Activated CD4-positive, alpha-beta T cell treated with anti-CD3 and anti-CD28 coated beads, Interleukin-2, amount 10 ng/mL, durations not matched to agents 7 days and 5 days (primary cell): ENCODE measurements at regions not wholly inside any gene's neighbourhood (a gene's known extent, or its start where the extent isn't known, plus 50 kb on each side); places are given as distances from the start of the nearest gene placed in this dataset.

ENCODE experiments used
- CTCF ChIA-PET: fragments of 350-600 bp; sonication (Branson Sonifier 250); formaldehyde crosslinking; loops from one replicate; lab custom pipeline; 2021; ENCODE audit warnings: antibody characterized with exemption; lab: Charles Lee
- POLR2A ChIA-PET: fragments of 350-600 bp; sonication (Branson Sonifier 250); formaldehyde crosslinking; loops from one replicate; lab custom pipeline; 2021; ENCODE audit warnings: antibody characterized with exemption; lab: Charles Lee
- DNase-seq: peaks from one replicate; pipeline ENCODE4 v3.0.0-alpha.2; 2020
- H3K27ac Mint-ChIP-seq: one replicate; pipeline ENCODE4 v1.8.0; 2021; ENCODE audit warnings: mild to moderate bottlenecking, moderate library complexity, mixed read lengths
- H3K27me3 Mint-ChIP-seq: one replicate; pipeline ENCODE4 v1.8.0; 2021; ENCODE audit warnings: mixed read lengths
- H3K36me3 Mint-ChIP-seq: one replicate; pipeline ENCODE4 v1.8.0; 2021; ENCODE audit warnings: low read depth, mixed read lengths
- H3K4me1 Mint-ChIP-seq: one replicate; pipeline ENCODE4 v1.8.0; 2021; ENCODE audit warnings: mixed read lengths
- H3K4me3 Mint-ChIP-seq: one replicate; pipeline ENCODE4 v1.8.0; 2021; ENCODE audit warnings: mild to moderate bottlenecking, moderate library complexity, mixed read lengths
- H3K9me3 Mint-ChIP-seq: one replicate; pipeline ENCODE4 v1.8.0; 2021; ENCODE audit warnings: mixed read lengths

- POLR2A ChIA-PET, result no interaction called here
- CTCF ChIA-PET, result interaction anchor here (1.1 to 1.3 kb wide), 2 partner anchors 70 to 110 kb away, joined by 3 read pairs; no protein-coding TSS in a partner anchor
- H3K27me3 Mint-ChIP-seq, result peaks cover 12% of the 10 kb centered on the region
- no peak for DNase-seq
- H3K4me1 Mint-ChIP-seq, result no peaks in the 10 kb centered on the region
- no peaks in the 10 kb centered on the region for H3K36me3 Mint-ChIP-seq
- H3K27ac Mint-ChIP-seq, result no peak overlapping the region
- H3K4me3 Mint-ChIP-seq, result no peak overlapping the region
- no peaks in the 10 kb centered on the region for H3K9me3 Mint-ChIP-seq
Observed at GRCh38 chr14:93870377-93870776, 56.8 kb upstream of the FAM181A start.

- peaks cover 12% of the 10 kb centered on the region for H3K27me3 Mint-ChIP-seq
- no peak overlapping the region for H3K4me3 Mint-ChIP-seq
- DNase-seq, result no peak
- no peaks in the 10 kb centered on the region for H3K4me1 Mint-ChIP-seq
- ChIA-PET POLR2A (no interaction called here), CTCF (no interaction called here)
- H3K27ac Mint-ChIP-seq, result no peak overlapping the region
- no peaks in the 10 kb centered on the region for H3K9me3 Mint-ChIP-seq
- H3K36me3 Mint-ChIP-seq, result no peaks in the 10 kb centered on the region
Observed at GRCh38 chr14:93869427-93869826, 57.7 kb upstream of the FAM181A start.

DNA sequence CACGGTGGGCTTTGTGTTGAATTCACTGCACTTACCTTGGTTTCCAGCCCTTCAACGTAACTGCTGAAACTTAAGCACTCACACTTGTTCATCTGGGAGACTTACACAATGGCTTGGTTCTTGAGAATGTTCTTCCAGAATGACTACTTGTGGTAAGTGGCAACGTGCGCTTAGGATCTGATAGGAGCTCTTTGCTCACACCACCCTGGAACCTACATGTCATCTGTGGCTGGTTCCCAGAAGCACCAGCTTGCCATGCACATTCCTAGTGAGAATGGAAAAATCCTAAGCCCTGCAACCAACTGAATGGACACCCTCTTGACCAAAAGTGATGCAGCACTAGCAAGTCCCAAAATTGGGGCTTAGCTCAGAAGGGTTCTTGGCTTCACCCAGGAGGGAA, 59.0 kb upstream of the FAM181A start:
- peaks cover 12% of the 10 kb centered on the region for H3K27me3 Mint-ChIP-seq
- no peaks in the 10 kb centered on the region for H3K4me1 Mint-ChIP-seq
- H3K36me3 Mint-ChIP-seq, result no peaks in the 10 kb centered on the region
- no peak overlapping the region for H3K27ac Mint-ChIP-seq
- CTCF ChIA-PET, result no interaction called here
- H3K4me3 Mint-ChIP-seq, result no peak overlapping the region
- POLR2A ChIA-PET, result no interaction called here
- H3K9me3 Mint-ChIP-seq, result no peaks in the 10 kb centered on the region
- DNase-seq, result no peak

DNA sequence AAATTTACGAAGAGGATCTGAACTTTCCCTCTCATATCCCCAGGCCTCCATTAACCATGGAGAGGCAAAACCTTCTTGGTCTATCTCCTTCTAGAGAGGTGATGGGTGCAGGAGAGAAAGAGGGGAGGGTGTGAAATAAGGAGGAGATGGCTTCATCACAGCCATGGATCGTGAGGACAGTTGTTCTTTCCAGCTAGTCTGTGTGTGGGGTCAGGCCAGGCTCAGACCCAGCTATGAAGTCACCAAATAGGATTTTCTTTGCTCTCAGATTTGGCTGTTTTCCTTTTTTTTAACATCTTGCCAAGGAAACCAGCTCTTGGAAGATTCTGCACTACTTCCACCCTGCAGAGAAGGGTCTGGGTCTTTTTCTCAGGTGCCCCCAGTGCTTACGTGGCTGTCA, 64.9 kb upstream of the FAM181A start:
- no peaks in the 10 kb centered on the region for H3K4me1 Mint-ChIP-seq
- POLR2A ChIA-PET, result no interaction called here
- H3K9me3 Mint-ChIP-seq, result no peaks in the 10 kb centered on the region
- no peak overlapping the region for H3K4me3 Mint-ChIP-seq
- no peaks in the 10 kb centered on the region for H3K36me3 Mint-ChIP-seq
- H3K27me3 Mint-ChIP-seq, result peaks cover 4% of the 10 kb centered on the region
- CTCF ChIA-PET, result interaction anchor here (0.7 kb wide), 1 partner anchor 1581 kb away, joined by 3 read pairs; no protein-coding TSS in a partner anchor
- no peak overlapping the region for H3K27ac Mint-ChIP-seq
- no peak for DNase-seq

DNA sequence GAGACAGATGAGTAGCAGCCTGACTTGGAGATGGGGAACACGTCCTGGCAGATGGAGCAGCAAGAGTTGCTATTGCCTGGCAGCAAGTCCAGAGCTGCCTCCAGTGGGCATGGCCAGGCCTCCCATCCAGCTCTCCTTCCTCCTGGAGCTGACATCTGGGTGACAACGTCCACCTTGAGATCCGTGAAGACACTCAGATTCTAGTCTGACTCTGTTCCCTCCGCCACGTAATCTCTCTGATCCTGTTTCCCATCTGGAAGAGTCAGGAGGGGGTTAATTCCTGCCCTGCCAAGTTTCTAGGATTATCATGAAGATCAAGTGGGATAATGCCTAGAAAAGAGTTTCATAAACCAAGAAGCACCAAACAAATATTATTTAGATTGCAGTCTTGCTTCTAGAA, 65.3 kb upstream of the FAM181A start:
- no peak overlapping the region for H3K27ac Mint-ChIP-seq
- H3K9me3 Mint-ChIP-seq, result no peaks in the 10 kb centered on the region
- H3K4me3 Mint-ChIP-seq, result no peak overlapping the region
- no peaks in the 10 kb centered on the region for H3K4me1 Mint-ChIP-seq
- DNase-seq, result no peak
- CTCF ChIA-PET, result interaction anchor here (0.6 to 0.7 kb wide), 2 partner anchors 887 to 1582 kb away, joined by 3 to 4 read pairs; no protein-coding TSS in a partner anchor
- peaks cover 6% of the 10 kb centered on the region for H3K27me3 Mint-ChIP-seq
- no peaks in the 10 kb centered on the region for H3K36me3 Mint-ChIP-seq
- POLR2A ChIA-PET, result no interaction called here

GRCh38 chr14:93859957-93860356, 67.2 kb upstream of the FAM181A start:
- H3K4me3 Mint-ChIP-seq, result no peak overlapping the region
- CTCF ChIA-PET, result interaction anchor here (0.6 kb wide), 1 partner anchor 26 kb away, joined by 4 read pairs; no protein-coding TSS in a partner anchor
- no peak for DNase-seq

GRCh38 chr14:93858896-93859295, 68.2 kb upstream of the FAM181A start:
- H3K4me1 Mint-ChIP-seq, result no peaks in the 10 kb centered on the region
- H3K4me3 Mint-ChIP-seq, result no peak overlapping the region
- POLR2A ChIA-PET, result no interaction called here
- CTCF ChIA-PET, result no interaction called here
- H3K27me3 Mint-ChIP-seq, result peaks cover 5% of the 10 kb centered on the region
- no peaks in the 10 kb centered on the region for H3K9me3 Mint-ChIP-seq
- H3K36me3 Mint-ChIP-seq, result no peaks in the 10 kb centered on the region
- no peak for DNase-seq
- H3K27ac Mint-ChIP-seq, result no peak overlapping the region

More at GRCh38 chr14:93859957-93860356, 67.2 kb upstream of the FAM181A start:
- no peaks in the 10 kb centered on the region for H3K4me1 Mint-ChIP-seq
- POLR2A ChIA-PET, result interaction anchor here (0.7 kb wide), 1 partner anchor 219 kb away, joined by 4 read pairs; no protein-coding TSS in a partner anchor
- H3K27ac Mint-ChIP-seq, result no peak overlapping the region
- H3K36me3 Mint-ChIP-seq, result no peaks in the 10 kb centered on the region
- H3K27me3 Mint-ChIP-seq, result peaks cover 5% of the 10 kb centered on the region
- H3K9me3 Mint-ChIP-seq, result no peaks in the 10 kb centered on the region

DNA sequence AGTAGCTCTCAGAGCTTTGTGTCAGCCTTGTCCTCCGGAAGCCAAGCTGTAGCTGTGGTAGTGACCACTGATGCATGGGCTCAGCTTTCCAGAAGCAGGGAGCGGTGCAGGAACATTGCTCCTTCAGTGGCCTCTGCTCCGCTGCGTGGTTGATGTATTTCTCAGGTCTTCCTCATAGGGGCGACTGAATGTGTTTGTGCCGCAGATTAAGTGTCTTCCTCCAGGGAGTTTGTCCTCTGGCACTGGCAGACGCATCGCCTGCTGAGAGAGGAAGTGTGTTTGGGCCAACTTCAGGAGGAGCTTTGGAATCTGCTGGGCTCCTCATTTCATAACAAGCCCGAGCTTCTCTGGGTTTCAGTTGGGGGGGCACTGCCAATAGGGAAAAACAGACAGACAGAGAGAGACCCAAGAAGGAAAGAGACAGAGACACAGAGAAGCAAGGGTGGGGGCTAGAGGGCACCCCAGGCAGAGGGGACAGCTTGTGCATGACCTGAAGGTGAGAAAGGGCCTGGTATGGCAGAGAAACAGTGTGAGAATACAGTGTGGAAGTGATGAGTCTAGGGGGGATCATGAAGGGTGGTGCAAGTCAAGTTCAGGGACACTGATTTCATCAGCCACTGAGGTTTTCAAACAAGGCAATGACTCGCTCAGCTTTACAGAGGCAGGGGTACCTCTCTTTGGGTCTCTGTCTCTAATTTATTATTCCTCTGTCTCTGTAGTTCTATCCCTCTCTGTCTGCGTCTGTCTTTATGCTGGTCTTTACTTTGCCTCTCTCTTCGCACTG, 69.4 kb upstream of the PRIMA1 start:
- Mint-ChIP-seq H3K27me3 (peaks cover 5% of the 10 kb centered on the region), H3K4me3 (no peak overlapping the region), H3K4me1 (no peaks in the 10 kb centered on the region), H3K27ac (no peak overlapping the region), H3K36me3 (no peaks in the 10 kb centered on the region), H3K9me3 (no peaks in the 10 kb centered on the region)
- ChIA-PET CTCF (interaction anchor here (1.5 kb wide), 1 partner anchor 9 kb away, joined by 3 read pairs; no protein-coding TSS in a partner anchor), POLR2A (no interaction called here)
- no peak for DNase-seq

DNA sequence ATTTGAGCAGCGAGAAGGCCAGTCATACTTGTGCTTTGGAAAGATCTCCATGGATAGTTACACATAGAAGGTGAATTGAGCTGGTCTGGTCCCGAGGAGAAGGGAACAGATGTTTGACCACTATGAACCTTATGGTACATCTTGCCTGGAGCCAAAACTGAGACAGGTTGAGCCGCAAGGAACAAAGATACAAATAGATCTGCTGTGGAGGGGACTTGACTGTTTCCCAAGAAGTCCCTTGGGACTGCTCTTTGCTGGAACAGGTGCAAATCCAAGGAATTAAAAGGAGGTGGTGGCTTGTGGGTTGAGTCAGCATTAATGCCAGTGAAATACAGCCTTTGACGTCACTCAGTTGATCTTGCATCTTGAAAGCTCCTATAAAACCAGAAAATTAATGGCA, 68.8 kb upstream of the PRIMA1 start:
- Mint-ChIP-seq H3K4me1 (no peaks in the 10 kb centered on the region), H3K4me3 (no peak overlapping the region), H3K27ac (no peak overlapping the region), H3K27me3 (peaks cover 6% of the 10 kb centered on the region), H3K36me3 (no peaks in the 10 kb centered on the region), H3K9me3 (no peaks in the 10 kb centered on the region)
- POLR2A ChIA-PET, result no interaction called here
- CTCF ChIA-PET, result interaction anchor here (1.5 kb wide), 1 partner anchor 10 kb away, joined by 3 read pairs; no protein-coding TSS in a partner anchor
- no peak for DNase-seq

DNA sequence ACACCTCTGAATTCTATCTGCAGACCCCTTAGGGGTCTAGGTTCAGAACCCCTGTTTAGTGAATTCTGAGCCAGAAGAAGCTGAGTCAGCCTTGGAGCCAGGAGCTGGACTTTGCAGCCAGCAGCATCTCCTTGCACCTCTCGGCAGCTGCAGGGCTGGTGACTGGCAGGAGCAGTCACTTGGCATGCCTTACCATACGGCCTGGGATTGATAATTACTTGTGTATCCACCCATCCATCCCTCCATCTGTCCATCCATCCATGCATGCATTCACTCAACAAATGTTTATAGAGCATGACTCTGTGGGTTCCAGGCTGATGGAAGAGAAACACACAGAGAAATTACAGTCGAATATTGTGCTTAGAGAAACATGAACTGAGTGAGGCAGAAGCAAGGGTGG, 67.5 kb upstream of the PRIMA1 start:
- Mint-ChIP-seq H3K27me3 (peaks cover 11% of the 10 kb centered on the region), H3K36me3 (no peaks in the 10 kb centered on the region), H3K4me3 (no peak overlapping the region), H3K4me1 (no peaks in the 10 kb centered on the region), H3K27ac (no peak overlapping the region), H3K9me3 (no peaks in the 10 kb centered on the region)
- ChIA-PET CTCF (interaction anchor here (1.4 kb wide), 1 partner anchor 10 kb away, joined by 4 read pairs; no protein-coding TSS in a partner anchor), POLR2A (no interaction called here)
- no peak for DNase-seq

DNA sequence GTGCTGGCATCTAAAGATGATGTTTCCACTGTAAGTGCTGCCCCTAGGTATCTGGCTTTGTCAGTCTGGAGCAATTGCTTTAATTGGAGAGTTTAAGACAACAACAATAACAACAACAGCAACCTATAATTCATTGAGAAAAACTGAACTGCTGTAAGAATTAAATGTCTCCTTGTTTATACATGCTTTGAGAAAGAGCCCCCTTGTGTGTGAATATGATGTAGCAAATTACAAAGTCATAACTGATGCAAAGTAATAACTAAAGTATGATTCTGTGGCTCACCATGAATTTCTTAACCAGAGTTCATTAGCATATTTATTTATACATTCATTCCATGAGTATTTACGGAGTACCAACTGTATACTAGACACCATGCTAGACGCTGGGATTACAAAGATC, 59.2 kb upstream of the PRIMA1 start:
- Mint-ChIP-seq H3K27me3 (peaks cover 17% of the 10 kb centered on the region), H3K36me3 (no peaks in the 10 kb centered on the region), H3K9me3 (no peaks in the 10 kb centered on the region), H3K4me3 (no peak overlapping the region), H3K4me1 (no peaks in the 10 kb centered on the region), H3K27ac (no peak overlapping the region)
- ChIA-PET CTCF (no interaction called here), POLR2A (no interaction called here)
- DNase-seq, result no peak

- Mint-ChIP-seq H3K27me3 (peaks cover 10% of the 10 kb centered on the region), H3K4me1 (peaks cover 5% of the 10 kb centered on the region), H3K4me3 (no peak overlapping the region), H3K36me3 (no peaks in the 10 kb centered on the region), H3K9me3 (peaks cover 3% of the 10 kb centered on the region), H3K27ac (no peak overlapping the region)
- CTCF ChIA-PET, result no interaction called here
- DNase-seq, result no peak
- POLR2A ChIA-PET, result no interaction called here
Observed at GRCh38 chr14:93838238-93838637, 50.0 kb upstream of the PRIMA1 start.
